ENCODE measurements at regions not wholly inside any gene's neighbourhood (a gene's known extent, or its start where the extent isn't known, plus 50 kb on each side); places are given as distances from the start of the nearest gene placed in this dataset.
A peak's percentile ranks its signal among the peaks of the same experiment; 100 is the strongest.

GRCh38 chr12:93158065-93158843, 219.5 kb upstream of the NUDT4 start:
- Histone ChIP-seq H2AFZ (ENCODE audit: low read length) (no peak overlapping the region), H3K79me2 (ENCODE audit: control insufficient read depth, insufficient read depth, low read length) (no peaks in the 10 kb centered on the region), H3K9me3 (ENCODE audit: control insufficient read depth, insufficient read depth, low read depth, low read length) (no peaks in the 10 kb centered on the region), H3K4me2 (ENCODE audit: extremely low read depth, insufficient read depth, low read length) (no peak overlapping the region), H3K9ac (ENCODE audit: insufficient read depth, low read length) (no peak overlapping the region), H3K27me3 (ENCODE audit: control insufficient read depth, insufficient read depth, low read length) (no peaks in the 10 kb centered on the region), H3K4me1 (ENCODE audit: control insufficient read depth, extremely low read depth, insufficient read depth, low read length) (no peaks in the 10 kb centered on the region), H3K27ac (ENCODE audit: insufficient read depth, low read length) (no peak overlapping the region), H4K20me1 (ENCODE audit: control insufficient read depth, extremely low read depth, insufficient read depth, low read length) (no peaks in the 10 kb centered on the region), H3K36me3 (ENCODE audit: control insufficient read depth, insufficient read depth, low read length) (no peaks in the 10 kb centered on the region), H3K4me3 (replicated peaks in 1 of 4; ENCODE audit: control extremely low read depth in 1 of 4, insufficient read depth in 1 of 4, low read depth in 3 of 4, low read length in 4 of 4) (no peak overlapping the region)
- TF ChIP-seq EZH2 (IDR thresholded peaks at IDR 0.05; ENCODE audit: low read length, missing control alignments) (no peak), CTCF (conservative IDR thresholded peaks at IDR 0.05 in 1 of 2, IDR thresholded peaks at IDR 0.05 in 1 of 2; ENCODE audit: low read depth in 1 of 2, low read length in 2 of 2) (no peak)
- no peak for DNase-seq (ENCODE audit: low read depth in 2 of 2)

GRCh38 chr12:93163260-93164036, 214.3 kb upstream of the NUDT4 start:
- Histone ChIP-seq H3K4me3 (replicated peaks in 1 of 4; ENCODE audit: control extremely low read depth in 1 of 4, insufficient read depth in 1 of 4, low read depth in 3 of 4, low read length in 4 of 4) (no peak overlapping the region), H3K27me3 (ENCODE audit: control insufficient read depth, insufficient read depth, low read length) (no peaks in the 10 kb centered on the region), H3K79me2 (ENCODE audit: control insufficient read depth, insufficient read depth, low read length) (no peaks in the 10 kb centered on the region), H4K20me1 (ENCODE audit: control insufficient read depth, extremely low read depth, insufficient read depth, low read length) (no peaks in the 10 kb centered on the region), H3K4me1 (ENCODE audit: control insufficient read depth, extremely low read depth, insufficient read depth, low read length) (no peaks in the 10 kb centered on the region), H3K9ac (ENCODE audit: insufficient read depth, low read length) (no peak overlapping the region), H3K36me3 (ENCODE audit: control insufficient read depth, insufficient read depth, low read length) (no peaks in the 10 kb centered on the region), H3K9me3 (ENCODE audit: control insufficient read depth, insufficient read depth, low read depth, low read length) (no peaks in the 10 kb centered on the region), H2AFZ (ENCODE audit: low read length) (no peak overlapping the region), H3K27ac (ENCODE audit: insufficient read depth, low read length) (no peak overlapping the region), H3K4me2 (ENCODE audit: extremely low read depth, insufficient read depth, low read length) (no peak overlapping the region)
- no peak for TF ChIP-seq CTCF (conservative IDR thresholded peaks at IDR 0.05 in 1 of 2, IDR thresholded peaks at IDR 0.05 in 1 of 2; ENCODE audit: low read depth in 1 of 2, low read length in 2 of 2)
- TF ChIP-seq EZH2 (IDR thresholded peaks at IDR 0.05; ENCODE audit: low read length, missing control alignments), result no peak
- peak; percentile 56 to 87 for DNase-seq (ENCODE audit: low read depth in 2 of 2)

- no peak overlapping the region for H3K27ac ChIP-seq (ENCODE audit: insufficient read depth, low read length)
- H3K9ac ChIP-seq (ENCODE audit: insufficient read depth, low read length), result no peak overlapping the region
- H3K36me3 ChIP-seq (ENCODE audit: control insufficient read depth, insufficient read depth, low read length), result no peaks in the 10 kb centered on the region
- H3K4me2 ChIP-seq (ENCODE audit: extremely low read depth, insufficient read depth, low read length), result no peak overlapping the region
- H3K9me3 ChIP-seq (ENCODE audit: control insufficient read depth, insufficient read depth, low read depth, low read length), result no peaks in the 10 kb centered on the region
- TF ChIP-seq EZH2 (IDR thresholded peaks at IDR 0.05; ENCODE audit: low read length, missing control alignments) (no peak), CTCF (conservative IDR thresholded peaks at IDR 0.05 in 1 of 2, IDR thresholded peaks at IDR 0.05 in 1 of 2; ENCODE audit: low read depth in 1 of 2, low read length in 2 of 2) (no peak)
- H3K4me3 ChIP-seq (replicated peaks in 1 of 4; ENCODE audit: control extremely low read depth in 1 of 4, insufficient read depth in 1 of 4, low read depth in 3 of 4, low read length in 4 of 4), result no peak overlapping the region
- no peaks in the 10 kb centered on the region for H3K27me3 ChIP-seq (ENCODE audit: control insufficient read depth, insufficient read depth, low read length)
- H2AFZ ChIP-seq (ENCODE audit: low read length), result no peak overlapping the region
- peak in 1 of 2 donors; percentile 17 for DNase-seq (ENCODE audit: low read depth in 2 of 2)
- no peaks in the 10 kb centered on the region for H4K20me1 ChIP-seq (ENCODE audit: control insufficient read depth, extremely low read depth, insufficient read depth, low read length)
- H3K79me2 ChIP-seq (ENCODE audit: control insufficient read depth, insufficient read depth, low read length), result no peaks in the 10 kb centered on the region
- no peaks in the 10 kb centered on the region for H3K4me1 ChIP-seq (ENCODE audit: control insufficient read depth, extremely low read depth, insufficient read depth, low read length)
Observed at GRCh38 chr12:93164103-93164880, 213.4 kb upstream of the NUDT4 start.
